Tibial artery (tissue), 4 donors: ENCODE measurements at regions not wholly inside any gene's neighbourhood (a gene's known extent, or its start where the extent isn't known, plus 50 kb on each side); places are given as distances from the start of the nearest gene placed in this dataset.

Experiments
- DNase-seq, 2 donors: peaks; one replicate each; pipeline ENCODE4 v3.0.0-alpha.2; 2019
- H3K27ac ChIP-seq, 2 donors: fragments of 200-600 bp; sonication (generic) in 1 of 2; 1 replicate in 1 of 2; 2 replicates in 1 of 2; pipeline ENCODE4 v1.5.1; 2018 to 2019; ENCODE audit warnings: mild to moderate bottlenecking in 1 of 2
- H3K27me3 ChIP-seq, 2 donors: fragments of 200-600 bp; sonication (generic) in 1 of 2; one replicate each; pipeline versions ENCODE4 v1.5.1 to v1.6.0; 2016 to 2019
- H3K36me3 ChIP-seq, 3 donors: fragments of 200-600 bp; sonication (generic) in 2 of 3; one replicate each; pipeline ENCODE4 v1.5.1; 2016 to 2019; ENCODE audit warnings: mild to moderate bottlenecking in 2 of 3
- H3K4me1 ChIP-seq, 4 donors: fragments of 200-600 bp; sonication (generic) in 2 of 4; 1 replicate in 3 of 4; 2 replicates in 1 of 4; pipeline ENCODE4 v1.5.1; 2016 to 2019
- H3K4me3 ChIP-seq, 2 donors: fragments of 200-600 bp; sonication (generic) in 1 of 2; 1 replicate in 1 of 2; 2 replicates in 1 of 2; pipeline ENCODE4 v1.5.1; 2018 to 2019; ENCODE audit warnings: mild to moderate bottlenecking in 2 of 2
- H3K9me3 ChIP-seq, 3 donors: fragments of 200-600 bp; sonication (generic) in 1 of 3; one replicate each; pipeline ENCODE4 v1.5.1; 2016 to 2019
- CTCF ChIP-seq, 2 experiments: fragments of 200-600 bp in 1 of 2; fragments of 450-650 bp in 1 of 2; IDR thresholded peaks; one replicate each; pipeline ENCODE4 v1.5.1; 2017 to 2019; ENCODE audit warnings: antibody characterized with exemption in 2 of 2, mild to moderate bottlenecking in 1 of 2, moderate library complexity in 1 of 2
- intact Hi-C: fragments of 100-400 bp; cut with DNase I; formaldehyde crosslinking; loops from one replicate; pipeline ENCODE4 v1.15.0; 2023; ENCODE audit warnings: low total_unique reads

- no peak overlapping the region for H3K27ac ChIP-seq
- DNase-seq: no peak
- no peak for TF ChIP-seq CTCF (IDR thresholded peaks at IDR 0.05)
- H3K4me3 ChIP-seq: no peak overlapping the region
- H3K27me3 ChIP-seq: no peaks in the 10 kb centered on the region
- intact Hi-C loops: no loop called here
- no peaks in the 10 kb centered on the region for H3K4me1 ChIP-seq
- H3K36me3 ChIP-seq: no peaks in the 10 kb centered on the region
- no peaks in the 10 kb centered on the region for H3K9me3 ChIP-seq
Measured at GRCh38 chr14:46399049-46399448, 252.5 kb downstream of the RPL10L start.

- intact Hi-C loops: no loop called here
- Histone ChIP-seq H3K4me1 (no peaks in the 10 kb centered on the region), H3K36me3 (no peaks in the 10 kb centered on the region), H3K9me3 (no peaks in the 10 kb centered on the region), H3K27ac (no peak overlapping the region), H3K27me3 (no peaks in the 10 kb centered on the region), H3K4me3 (no peak overlapping the region)
- TF ChIP-seq CTCF (IDR thresholded peaks at IDR 0.05): no peak
- DNase-seq: no peak
Measured at GRCh38 chr14:46384611-46385010, 267.0 kb downstream of the RPL10L start.

- TF ChIP-seq CTCF (IDR thresholded peaks at IDR 0.05): no peak
- intact Hi-C loops: no loop called here
- DNase-seq: no peak
- H3K4me1 ChIP-seq: no peaks in the 10 kb centered on the region
- no peak overlapping the region for H3K4me3 ChIP-seq
- no peaks in the 10 kb centered on the region for H3K27me3 ChIP-seq
- H3K36me3 ChIP-seq: no peaks in the 10 kb centered on the region
- no peaks in the 10 kb centered on the region for H3K9me3 ChIP-seq
- no peak overlapping the region for H3K27ac ChIP-seq
Measured at GRCh38 chr14:46381674-46382073, 269.9 kb downstream of the RPL10L start.

GRCh38 chr14:46378248-46378647 is 273.3 kb downstream of the RPL10L start:
- intact Hi-C loops: no loop called here
- no peaks in the 10 kb centered on the region for H3K27me3 ChIP-seq

GRCh38 chr14:46377305-46377704 is 274.3 kb downstream of the RPL10L start:
- TF ChIP-seq CTCF (IDR thresholded peaks at IDR 0.05): no peak
- DNase-seq: no peak
- Histone ChIP-seq H3K4me1 (no peaks in the 10 kb centered on the region), H3K27ac (no peak overlapping the region), H3K4me3 (no peak overlapping the region), H3K27me3 (no peaks in the 10 kb centered on the region), H3K9me3 (no peaks in the 10 kb centered on the region), H3K36me3 (no peaks in the 10 kb centered on the region)
- intact Hi-C loops: no loop called here

More at GRCh38 chr14:46378248-46378647, 273.3 kb downstream of the RPL10L start:
- DNase-seq: no peak
- H3K9me3 ChIP-seq: no peaks in the 10 kb centered on the region
- H3K4me1 ChIP-seq: no peaks in the 10 kb centered on the region
- H3K27ac ChIP-seq: no peak overlapping the region
- no peak for TF ChIP-seq CTCF (IDR thresholded peaks at IDR 0.05)
- no peaks in the 10 kb centered on the region for H3K36me3 ChIP-seq
- H3K4me3 ChIP-seq: no peak overlapping the region

GRCh38 chr14:46369391-46369790 is 282.2 kb downstream of the RPL10L start:
- no peaks in the 10 kb centered on the region for H3K9me3 ChIP-seq
- TF ChIP-seq CTCF (IDR thresholded peaks at IDR 0.05): no peak
- H3K4me1 ChIP-seq: no peaks in the 10 kb centered on the region
- no peaks in the 10 kb centered on the region for H3K36me3 ChIP-seq
- no peak for DNase-seq
- no peaks in the 10 kb centered on the region for H3K27me3 ChIP-seq
- intact Hi-C loops: no loop called here
- H3K27ac ChIP-seq: no peak overlapping the region
- H3K4me3 ChIP-seq: no peak overlapping the region
